GM12865 (cell line): ENCODE measurements at regions not wholly inside any gene's neighbourhood (a gene's known extent, or its start where the extent isn't known, plus 50 kb on each side); places are given as distances from the start of the nearest gene placed in this dataset.

Experiments used
- DNase-seq: peaks from one replicate; pipeline ENCODE4 v3.0.0; 2010; ENCODE audit warnings: low read depth
- H3K4me3 ChIP-seq: 2 replicates; pipeline ENCODE4 v1.5.1; 2011; ENCODE audit warnings: mild to moderate bottlenecking, low read depth, low read length, control low read depth
- CTCF ChIP-seq: IDR thresholded peaks from 2 replicates; pipeline ENCODE4 v1.5.1; 2011; ENCODE audit warnings: low read length, control low read depth, low read depth, inconsistent platforms; ENCODE audit not compliant: insufficient read depth; ENCODE audit errors: missing control alignments

- TF ChIP-seq CTCF, result no peak
- no peak for DNase-seq
- H3K4me3 ChIP-seq, result no peak overlapping the region
Measured at GRCh38 chr10:57628592-57629284, 639.0 kb downstream of the IPMK start.

DNA sequence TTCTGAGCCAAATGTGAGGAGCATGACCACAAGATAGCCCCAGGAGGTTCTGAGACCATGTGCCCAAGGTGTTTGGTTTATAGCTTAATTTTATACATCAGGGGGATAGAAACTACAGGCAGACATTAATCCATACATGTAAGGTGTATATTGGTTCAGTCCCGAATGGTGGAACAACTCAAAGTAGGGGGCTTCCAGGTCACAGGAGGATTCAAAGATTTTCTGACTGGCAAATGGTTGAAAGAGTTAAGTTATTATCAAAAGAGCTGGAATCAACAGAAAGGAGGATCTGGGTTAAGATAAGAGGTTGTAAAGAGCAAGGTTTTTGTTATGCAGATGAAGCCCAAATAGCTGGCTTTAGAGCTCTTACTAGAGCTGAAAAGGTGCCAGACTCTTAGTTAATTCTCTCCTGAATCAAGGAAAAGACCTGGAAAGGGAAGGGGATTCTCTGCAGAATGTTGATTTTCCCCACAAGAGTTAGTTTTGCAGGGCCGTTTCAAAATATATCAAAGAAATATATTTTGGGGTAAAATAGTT lies 640.0 kb downstream of the IPMK start:
- no peak for DNase-seq
- H3K4me3 ChIP-seq, result no peak overlapping the region
- no peak for TF ChIP-seq CTCF

GRCh38 chr10:57624856-57625592 lies 642.7 kb downstream of the IPMK start:
- no peak for TF ChIP-seq CTCF
- DNase-seq, result no peak
- H3K4me3 ChIP-seq, result no peak overlapping the region

- no peak for TF ChIP-seq CTCF
- DNase-seq, result no peak
- no peak overlapping the region for H3K4me3 ChIP-seq
Measured at GRCh38 chr10:57624066-57624465, 643.6 kb downstream of the IPMK start.

DNA sequence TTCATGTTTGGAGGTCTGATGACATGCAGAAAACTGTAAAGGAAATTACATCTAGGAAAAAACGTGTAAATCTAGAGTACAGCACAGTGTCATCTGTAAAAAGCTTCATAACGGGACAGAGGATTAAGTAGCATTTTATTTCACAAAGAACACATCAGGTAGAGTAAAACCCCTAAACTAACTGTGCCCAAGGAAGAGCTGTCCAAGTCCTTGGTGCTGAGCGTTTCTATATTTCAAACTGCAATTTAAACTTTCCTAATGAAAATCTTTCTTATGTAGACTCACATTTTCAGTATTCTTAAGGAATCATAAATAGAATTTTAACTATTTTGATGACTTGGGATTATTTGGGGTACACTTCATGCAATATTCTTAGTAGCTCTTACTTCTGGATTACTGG lies 646.2 kb downstream of the IPMK start:
- no peak for TF ChIP-seq CTCF
- no peak overlapping the region for H3K4me3 ChIP-seq
- no peak for DNase-seq

DNA sequence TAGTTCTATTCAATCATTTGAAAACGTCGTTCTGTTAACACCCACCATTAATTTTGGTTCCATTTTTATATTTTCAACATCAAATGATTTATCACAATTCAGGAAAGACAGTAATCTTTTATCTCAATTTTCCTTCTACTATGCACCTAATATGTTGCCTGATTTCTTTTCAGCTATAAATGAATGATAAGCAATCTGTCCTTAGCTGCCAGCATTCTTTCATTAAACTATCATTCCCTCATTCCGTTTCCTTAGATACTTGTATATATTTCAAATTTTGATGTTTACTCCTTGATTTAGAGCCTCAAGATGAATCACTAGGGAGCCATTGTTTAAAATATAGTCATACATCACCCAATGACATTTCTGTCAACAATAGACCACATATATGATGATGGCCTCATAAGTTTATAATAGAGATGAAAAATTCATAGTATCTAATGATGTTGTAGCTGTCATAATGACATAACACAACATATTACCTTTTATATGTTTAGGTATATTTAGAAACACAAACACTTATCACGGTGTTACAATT lies 661.7 kb downstream of the IPMK start:
- DNase-seq, result no peak
- no peak overlapping the region for H3K4me3 ChIP-seq
- no peak for TF ChIP-seq CTCF
